ENCODE measurements at regions not wholly inside any gene's neighbourhood (a gene's known extent, or its start where the extent isn't known, plus 50 kb on each side); places are given as distances from the start of the nearest gene placed in this dataset.

DNA sequence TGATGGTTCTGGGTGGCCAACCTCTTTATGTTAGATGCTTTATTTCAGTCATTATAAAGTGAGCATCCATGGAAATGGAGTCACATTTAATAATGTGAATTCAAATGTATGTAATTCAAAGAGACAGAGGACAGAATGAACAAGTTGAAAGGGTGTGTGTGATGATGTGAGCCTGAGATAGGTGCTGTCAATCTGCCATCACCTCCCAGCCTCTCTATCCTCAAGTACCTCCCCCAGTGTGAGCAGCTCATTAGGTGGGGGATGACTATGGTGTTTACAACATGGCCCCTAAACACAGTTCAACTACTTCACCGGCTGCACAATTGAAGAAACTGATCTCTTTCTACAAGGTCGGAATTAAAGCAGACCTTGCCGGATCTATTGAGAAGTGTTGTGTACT lies 74.7 kb upstream of the IGFBP5 start:
- BruUV-seq (replicated peaks) = no TSS peak
- ChIA-PET CTCF (no interaction called here), POLR2A (ENCODE audit: low non-redundant PET) (interaction anchor here (0.6 kb wide), 1 partner anchor 293 kb away, joined by 3 read pairs; no protein-coding TSS in a partner anchor)
- DNase-seq (ENCODE audit: low spot score) = no peak
- Histone ChIP-seq H3K9me3 (ENCODE audit: low read depth, low read length, poor library complexity, severe bottlenecking) (no peaks in the 10 kb centered on the region), H3K4me1 (ENCODE audit: insufficient read depth, low read length, poor library complexity, severe bottlenecking) (no peaks in the 10 kb centered on the region), H3K4me3 (ENCODE audit: low read depth, low read length, poor library complexity, severe bottlenecking) (no peak overlapping the region), H3K36me3 (ENCODE audit: insufficient read depth, low read length, poor library complexity, severe bottlenecking) (no peaks in the 10 kb centered on the region), H3K27ac (ENCODE audit: low read depth, low read length, poor library complexity, severe bottlenecking) (no peak overlapping the region), H3K27me3 (replicated peaks; ENCODE audit: insufficient read depth, low read depth, low read length, poor library complexity) (no peaks in the 10 kb centered on the region)
- intact Hi-C loops (cut with micrococcal nuclease; ENCODE audit: unreplicated experiment) = no loop called here
- no peak for TF ChIP-seq EZH2 (IDR thresholded peaks at IDR 0.05; ENCODE audit: borderline replicate concordance, low read depth, low read length, poor library complexity, severe bottlenecking)
- TF ChIP-seq, protein P1, sequence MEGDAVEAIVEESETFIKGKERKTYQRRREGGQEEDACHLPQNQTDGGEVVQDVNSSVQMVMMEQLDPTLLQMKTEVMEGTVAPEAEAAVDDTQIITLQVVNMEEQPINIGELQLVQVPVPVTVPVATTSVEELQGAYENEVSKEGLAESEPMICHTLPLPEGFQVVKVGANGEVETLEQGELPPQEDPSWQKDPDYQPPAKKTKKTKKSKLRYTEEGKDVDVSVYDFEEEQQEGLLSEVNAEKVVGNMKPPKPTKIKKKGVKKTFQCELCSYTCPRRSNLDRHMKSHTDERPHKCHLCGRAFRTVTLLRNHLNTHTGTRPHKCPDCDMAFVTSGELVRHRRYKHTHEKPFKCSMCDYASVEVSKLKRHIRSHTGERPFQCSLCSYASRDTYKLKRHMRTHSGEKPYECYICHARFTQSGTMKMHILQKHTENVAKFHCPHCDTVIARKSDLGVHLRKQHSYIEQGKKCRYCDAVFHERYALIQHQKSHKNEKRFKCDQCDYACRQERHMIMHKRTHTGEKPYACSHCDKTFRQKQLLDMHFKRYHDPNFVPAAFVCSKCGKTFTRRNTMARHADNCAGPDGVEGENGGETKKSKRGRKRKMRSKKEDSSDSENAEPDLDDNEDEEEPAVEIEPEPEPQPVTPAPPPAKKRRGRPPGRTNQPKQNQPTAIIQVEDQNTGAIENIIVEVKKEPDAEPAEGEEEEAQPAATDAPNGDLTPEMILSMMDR (conservative IDR thresholded peaks at IDR 0.05; ENCODE audit: low read depth, low read length) = no peak

DNA sequence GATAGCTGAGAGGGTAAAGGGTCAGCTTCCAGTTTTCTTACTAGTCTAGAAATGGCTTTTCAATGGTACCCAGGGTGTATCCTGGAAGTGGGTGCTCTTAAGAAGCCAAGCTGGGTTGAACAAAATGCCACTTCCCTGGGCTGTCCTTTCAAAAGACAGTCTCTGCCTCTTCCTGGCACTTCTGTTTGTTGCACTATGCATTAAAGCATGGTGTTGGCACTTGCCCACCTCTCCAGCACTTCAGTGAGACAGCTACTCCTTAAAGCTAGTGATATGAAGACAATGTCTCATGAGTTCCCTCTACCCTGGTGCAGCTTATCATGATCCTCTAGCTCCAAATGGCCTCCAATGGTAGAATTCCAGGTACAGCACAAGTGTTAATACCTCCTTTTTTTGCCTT lies 74.3 kb upstream of the IGFBP5 start:
- H3K4me1 ChIP-seq (ENCODE audit: insufficient read depth, low read length, poor library complexity, severe bottlenecking) = no peaks in the 10 kb centered on the region
- H3K9me3 ChIP-seq (ENCODE audit: low read depth, low read length, poor library complexity, severe bottlenecking) = no peaks in the 10 kb centered on the region
- H3K4me3 ChIP-seq (ENCODE audit: low read depth, low read length, poor library complexity, severe bottlenecking) = no peak overlapping the region
- H3K27me3 ChIP-seq (replicated peaks; ENCODE audit: insufficient read depth, low read depth, low read length, poor library complexity) = no peaks in the 10 kb centered on the region
- DNase-seq (ENCODE audit: low spot score) = no peak
- intact Hi-C loops (cut with micrococcal nuclease; ENCODE audit: unreplicated experiment) = no loop called here
- no TSS peak for BruUV-seq (replicated peaks)
- no peaks in the 10 kb centered on the region for H3K36me3 ChIP-seq (ENCODE audit: insufficient read depth, low read length, poor library complexity, severe bottlenecking)
- ChIA-PET POLR2A (ENCODE audit: low non-redundant PET) (no interaction called here), CTCF (no interaction called here)
- no peak overlapping the region for H3K27ac ChIP-seq (ENCODE audit: low read depth, low read length, poor library complexity, severe bottlenecking)
- TF ChIP-seq, protein P1 (conservative IDR thresholded peaks at IDR 0.05; ENCODE audit: low read depth, low read length) = no peak
- no peak for TF ChIP-seq EZH2 (IDR thresholded peaks at IDR 0.05; ENCODE audit: borderline replicate concordance, low read depth, low read length, poor library complexity, severe bottlenecking)

DNA sequence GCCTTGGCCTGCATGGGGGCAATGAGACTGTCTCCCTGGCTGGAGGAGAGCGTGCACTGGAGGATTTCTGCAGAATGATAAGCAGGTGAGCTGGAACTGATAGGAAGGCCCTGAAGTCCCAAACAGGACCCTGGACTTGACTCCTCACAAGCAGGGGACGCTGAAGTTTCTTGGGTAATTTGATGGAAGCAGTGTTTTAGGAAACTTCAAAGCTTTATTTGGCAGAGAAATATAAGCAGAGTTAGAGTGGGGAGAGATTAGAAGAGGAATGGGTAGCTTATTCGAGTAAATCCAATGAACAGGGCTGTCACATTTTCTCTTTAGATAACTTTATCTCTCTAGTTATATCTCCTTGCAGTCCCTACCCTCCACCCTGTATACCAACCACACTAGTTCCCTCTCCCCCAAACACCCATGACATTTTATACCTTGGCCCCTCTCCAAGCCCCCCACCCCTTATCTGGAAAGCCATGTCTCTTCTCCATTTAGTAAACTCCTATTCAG lies 73.6 kb upstream of the IGFBP5 start:
- Histone ChIP-seq H3K27me3 (replicated peaks; ENCODE audit: insufficient read depth, low read depth, low read length, poor library complexity) (no peaks in the 10 kb centered on the region), H3K4me3 (ENCODE audit: low read depth, low read length, poor library complexity, severe bottlenecking) (no peak overlapping the region), H3K4me1 (ENCODE audit: insufficient read depth, low read length, poor library complexity, severe bottlenecking) (no peaks in the 10 kb centered on the region), H3K9me3 (ENCODE audit: low read depth, low read length, poor library complexity, severe bottlenecking) (no peaks in the 10 kb centered on the region), H3K27ac (ENCODE audit: low read depth, low read length, poor library complexity, severe bottlenecking) (no peak overlapping the region), H3K36me3 (ENCODE audit: insufficient read depth, low read length, poor library complexity, severe bottlenecking) (no peaks in the 10 kb centered on the region)
- ChIA-PET POLR2A (ENCODE audit: low non-redundant PET) (no interaction called here), CTCF (no interaction called here)
- intact Hi-C loops (cut with micrococcal nuclease; ENCODE audit: unreplicated experiment) = no loop called here
- no peak for DNase-seq (ENCODE audit: low spot score)
- TF ChIP-seq, protein P1 (conservative IDR thresholded peaks at IDR 0.05; ENCODE audit: low read depth, low read length) = no peak
- no peak for TF ChIP-seq EZH2 (IDR thresholded peaks at IDR 0.05; ENCODE audit: borderline replicate concordance, low read depth, low read length, poor library complexity, severe bottlenecking)
- no TSS peak for BruUV-seq (replicated peaks)

All from A673 (cell line).